GM12878 (cell line): ENCODE measurements at regions not wholly inside any gene's neighbourhood (a gene's known extent, or its start where the extent isn't known, plus 50 kb on each side); places are given as distances from the start of the nearest gene placed in this dataset.

Experiments used
- EZH2 ChIP-seq: IDR thresholded peaks from 2 replicates; pipeline ENCODE4 v1.6.1; 2012; ENCODE audit warnings: low read depth, mild to moderate bottlenecking, control low read depth, inconsistent platforms, low read length, borderline replicate concordance; ENCODE audit not compliant: control insufficient read depth
- ZNF274 ChIP-seq: IDR thresholded peaks from one replicate; pipeline ENCODE4 v1.8.0; 2011; ENCODE audit not compliant: insufficient read length, insufficient read depth
- TF ChIP-seq, protein P1 (sequence below), 3 experiments: IDR thresholded peaks in 2 of 3; conservative IDR thresholded peaks in 1 of 3; 2 replicates each; pipeline ENCODE4 v1.5.1; 2011; ENCODE audit warnings: low read depth in 3 of 3, low read length in 3 of 3, mild to moderate bottlenecking in 3 of 3, control low read depth in 2 of 3, moderate library complexity in 2 of 3, inconsistent platforms in 1 of 3, mixed read lengths in 1 of 3; ENCODE audit not compliant: control insufficient read depth in 2 of 3, insufficient read depth in 1 of 3; ENCODE audit errors: extremely low read depth in 1 of 3

GRCh38 chr17:77487677-77488530 lies 347.1 kb downstream of the SEC14L1 start:
- TF ChIP-seq EZH2, result no peak
- TF ChIP-seq ZNF274, result no peak
- TF ChIP-seq, protein P1, sequence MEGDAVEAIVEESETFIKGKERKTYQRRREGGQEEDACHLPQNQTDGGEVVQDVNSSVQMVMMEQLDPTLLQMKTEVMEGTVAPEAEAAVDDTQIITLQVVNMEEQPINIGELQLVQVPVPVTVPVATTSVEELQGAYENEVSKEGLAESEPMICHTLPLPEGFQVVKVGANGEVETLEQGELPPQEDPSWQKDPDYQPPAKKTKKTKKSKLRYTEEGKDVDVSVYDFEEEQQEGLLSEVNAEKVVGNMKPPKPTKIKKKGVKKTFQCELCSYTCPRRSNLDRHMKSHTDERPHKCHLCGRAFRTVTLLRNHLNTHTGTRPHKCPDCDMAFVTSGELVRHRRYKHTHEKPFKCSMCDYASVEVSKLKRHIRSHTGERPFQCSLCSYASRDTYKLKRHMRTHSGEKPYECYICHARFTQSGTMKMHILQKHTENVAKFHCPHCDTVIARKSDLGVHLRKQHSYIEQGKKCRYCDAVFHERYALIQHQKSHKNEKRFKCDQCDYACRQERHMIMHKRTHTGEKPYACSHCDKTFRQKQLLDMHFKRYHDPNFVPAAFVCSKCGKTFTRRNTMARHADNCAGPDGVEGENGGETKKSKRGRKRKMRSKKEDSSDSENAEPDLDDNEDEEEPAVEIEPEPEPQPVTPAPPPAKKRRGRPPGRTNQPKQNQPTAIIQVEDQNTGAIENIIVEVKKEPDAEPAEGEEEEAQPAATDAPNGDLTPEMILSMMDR (IDR thresholded peaks at IDR 0.05 in 2 of 3, conservative IDR thresholded peaks at IDR 0.05 in 1 of 3; ENCODE audit: control insufficient read depth in 2 of 3, extremely low read depth in 1 of 3, insufficient read depth in 1 of 3, low read depth in 3 of 3, low read length in 3 of 3), result no peak
